Breast epithelium (tissue), 4 donors: ENCODE measurements at regions not wholly inside any gene's neighbourhood (a gene's known extent, or its start where the extent isn't known, plus 50 kb on each side); places are given as distances from the start of the nearest gene placed in this dataset.

ENCODE experiments used
- DNase-seq, 2 donors: peaks; one replicate each; pipeline ENCODE4 v3.0.0-alpha.2; 2019; ENCODE audit warnings: low spot score in 2 of 2
- H3K27ac ChIP-seq, 2 donors: fragments of 200-600 bp; sonication (generic) in 1 of 2; one replicate each; pipeline ENCODE4 v1.5.1; 2016 to 2019; ENCODE audit warnings: mild to moderate bottlenecking in 1 of 2
- H3K27me3 ChIP-seq, 2 donors: fragments of 200-600 bp; sonication (generic) in 1 of 2; one replicate each; pipeline versions ENCODE4 v1.5.1 to v1.6.0; 2017 to 2019; ENCODE audit warnings: control low read depth in 1 of 2, mild to moderate bottlenecking in 1 of 2
- H3K36me3 ChIP-seq: fragments of 200-600 bp; one replicate; pipeline ENCODE4 v1.5.1; 2019
- H3K4me1 ChIP-seq, 2 donors: fragments of 200-600 bp; sonication (generic); one replicate each; pipeline ENCODE4 v1.5.1; 2016 to 2019; ENCODE audit warnings: control low read depth in 1 of 2
- H3K4me3 ChIP-seq, 3 donors: fragments of 200-600 bp; sonication (generic); 1 replicate in 2 of 3; 2 replicates in 1 of 3; pipeline ENCODE4 v1.5.1; 2016 to 2019; ENCODE audit warnings: mild to moderate bottlenecking in 3 of 3, moderate library complexity in 2 of 3
- H3K9me3 ChIP-seq, 2 donors: fragments of 200-600 bp; sonication (generic) in 1 of 2; one replicate each; pipeline ENCODE4 v1.5.1; 2016 to 2019; ENCODE audit warnings: control low read depth in 1 of 2
- POLR2A ChIP-seq: fragments of 450-650 bp; IDR thresholded peaks from one replicate; pipeline ENCODE4 v1.6.1; 2016; ENCODE audit warnings: antibody characterized with exemption, mild to moderate bottlenecking, moderate library complexity
- POLR2AphosphoS5 ChIP-seq, 3 donors: sonication (generic); formaldehyde crosslinking; IDR thresholded peaks; one replicate each; pipeline ENCODE4 v1.6.1; 2017; ENCODE audit warnings: antibody characterized with exemption in 3 of 3
- intact Hi-C: fragments of 100-400 bp; cut with DNase I; formaldehyde crosslinking; loops from one replicate; pipeline ENCODE4 v1.15.1; 2023; ENCODE audit warnings: low total_unique reads
- TF ChIP-seq, protein P1 (sequence below), 3 donors: fragments of 450-650 bp; IDR thresholded peaks; one replicate each; pipeline ENCODE4 v1.5.1; 2016 to 2017; ENCODE audit warnings: antibody characterized with exemption in 3 of 3, mild to moderate bottlenecking in 3 of 3, moderate library complexity in 3 of 3

DNA sequence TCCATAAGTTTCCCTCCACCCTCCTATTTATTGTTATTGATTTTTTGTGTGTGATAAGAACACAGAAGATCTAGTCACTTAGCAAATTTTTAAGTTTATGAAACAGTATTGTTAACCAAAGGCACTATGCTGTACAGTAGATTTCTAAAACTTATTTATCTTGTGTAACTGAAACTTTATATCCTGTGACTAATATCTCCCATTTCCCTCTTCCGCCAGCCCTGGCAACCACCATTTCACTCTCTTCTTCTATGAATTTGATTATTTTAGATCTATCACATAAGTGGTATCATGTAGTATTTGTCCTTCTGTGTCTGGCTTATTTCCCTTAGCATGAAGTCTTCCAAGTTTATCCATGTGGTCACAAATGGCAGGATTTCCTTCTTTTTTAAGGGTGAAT is 144.3 kb upstream of the INHBA start:
- Histone ChIP-seq H3K4me1 (no peaks in the 10 kb centered on the region), H3K9me3 (no peaks in the 10 kb centered on the region)
- no peak for TF ChIP-seq POLR2A

DNA sequence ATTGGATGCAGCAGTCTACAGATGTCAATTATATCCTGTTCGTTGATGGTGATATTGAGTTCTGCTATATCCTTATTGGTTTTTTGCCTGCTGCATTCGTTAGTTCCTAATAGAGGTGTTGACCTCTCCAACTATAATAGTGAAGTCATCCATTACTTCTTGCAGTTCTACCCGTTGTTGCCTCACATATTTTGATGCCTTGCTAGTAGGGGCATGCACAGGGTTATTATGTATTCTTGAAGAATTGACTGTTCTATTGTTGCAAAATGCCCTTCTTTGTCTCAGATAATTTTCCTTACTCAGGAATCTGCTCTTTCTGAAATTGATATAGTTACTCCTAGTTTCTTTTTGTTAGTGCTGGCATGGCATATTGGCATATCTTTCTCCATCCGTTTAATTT is 140.1 kb upstream of the INHBA start:
- Histone ChIP-seq H3K27me3 (no peaks in the 10 kb centered on the region), H3K36me3 (no peaks in the 10 kb centered on the region), H3K9me3 (no peaks in the 10 kb centered on the region), H3K27ac (no peak overlapping the region), H3K4me3 (no peak overlapping the region), H3K4me1 (no peaks in the 10 kb centered on the region)
- DNase-seq, result no peak
- intact Hi-C loops, result no loop called here
- TF ChIP-seq POLR2AphosphoS5 (IDR thresholded peaks at IDR 0.05) (no peak), POLR2A (no peak)
- TF ChIP-seq, protein P1, sequence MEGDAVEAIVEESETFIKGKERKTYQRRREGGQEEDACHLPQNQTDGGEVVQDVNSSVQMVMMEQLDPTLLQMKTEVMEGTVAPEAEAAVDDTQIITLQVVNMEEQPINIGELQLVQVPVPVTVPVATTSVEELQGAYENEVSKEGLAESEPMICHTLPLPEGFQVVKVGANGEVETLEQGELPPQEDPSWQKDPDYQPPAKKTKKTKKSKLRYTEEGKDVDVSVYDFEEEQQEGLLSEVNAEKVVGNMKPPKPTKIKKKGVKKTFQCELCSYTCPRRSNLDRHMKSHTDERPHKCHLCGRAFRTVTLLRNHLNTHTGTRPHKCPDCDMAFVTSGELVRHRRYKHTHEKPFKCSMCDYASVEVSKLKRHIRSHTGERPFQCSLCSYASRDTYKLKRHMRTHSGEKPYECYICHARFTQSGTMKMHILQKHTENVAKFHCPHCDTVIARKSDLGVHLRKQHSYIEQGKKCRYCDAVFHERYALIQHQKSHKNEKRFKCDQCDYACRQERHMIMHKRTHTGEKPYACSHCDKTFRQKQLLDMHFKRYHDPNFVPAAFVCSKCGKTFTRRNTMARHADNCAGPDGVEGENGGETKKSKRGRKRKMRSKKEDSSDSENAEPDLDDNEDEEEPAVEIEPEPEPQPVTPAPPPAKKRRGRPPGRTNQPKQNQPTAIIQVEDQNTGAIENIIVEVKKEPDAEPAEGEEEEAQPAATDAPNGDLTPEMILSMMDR (IDR thresholded peaks at IDR 0.05), result no peak

More for the DNA sequence above, 144.3 kb upstream of the INHBA start:
- no peak overlapping the region for H3K27ac ChIP-seq
- no peak for DNase-seq
- no peaks in the 10 kb centered on the region for H3K36me3 ChIP-seq
- H3K4me3 ChIP-seq, result no peak overlapping the region
- H3K27me3 ChIP-seq, result no peaks in the 10 kb centered on the region
- intact Hi-C loops, result no loop called here

DNA sequence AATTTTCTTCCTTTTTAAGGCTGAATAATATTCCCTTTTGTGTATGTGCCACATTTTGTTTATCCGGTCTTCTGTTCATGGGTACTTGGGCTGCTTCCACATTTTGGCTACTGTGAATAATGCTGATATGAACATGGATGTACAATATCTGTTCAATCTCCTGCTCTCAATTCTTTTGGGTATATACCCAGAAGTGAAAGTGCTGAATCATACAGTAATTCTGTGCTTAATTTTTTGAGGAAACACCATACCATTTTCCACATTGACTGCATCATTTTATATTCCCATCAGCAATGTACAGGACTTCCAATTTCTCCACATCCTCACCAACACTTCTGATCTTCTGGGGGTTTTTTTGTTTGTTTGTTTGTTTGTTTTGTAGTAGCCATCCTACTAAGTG is 135.0 kb upstream of the INHBA start:
- peaks cover 0 to 6% of the 10 kb centered on the region in 2 donors for H3K4me1 ChIP-seq
- TF ChIP-seq POLR2AphosphoS5 (IDR thresholded peaks at IDR 0.05) (no peak), POLR2A (no peak)
- TF ChIP-seq, protein P1 (IDR thresholded peaks at IDR 0.05), result no peak
- no peaks in the 10 kb centered on the region for H3K36me3 ChIP-seq
- no peaks in the 10 kb centered on the region for H3K27me3 ChIP-seq
- H3K4me3 ChIP-seq, result no peak overlapping the region
- no peak for DNase-seq
- no peak overlapping the region for H3K27ac ChIP-seq
- H3K9me3 ChIP-seq, result no peaks in the 10 kb centered on the region
- intact Hi-C loops, result no loop called here

DNA sequence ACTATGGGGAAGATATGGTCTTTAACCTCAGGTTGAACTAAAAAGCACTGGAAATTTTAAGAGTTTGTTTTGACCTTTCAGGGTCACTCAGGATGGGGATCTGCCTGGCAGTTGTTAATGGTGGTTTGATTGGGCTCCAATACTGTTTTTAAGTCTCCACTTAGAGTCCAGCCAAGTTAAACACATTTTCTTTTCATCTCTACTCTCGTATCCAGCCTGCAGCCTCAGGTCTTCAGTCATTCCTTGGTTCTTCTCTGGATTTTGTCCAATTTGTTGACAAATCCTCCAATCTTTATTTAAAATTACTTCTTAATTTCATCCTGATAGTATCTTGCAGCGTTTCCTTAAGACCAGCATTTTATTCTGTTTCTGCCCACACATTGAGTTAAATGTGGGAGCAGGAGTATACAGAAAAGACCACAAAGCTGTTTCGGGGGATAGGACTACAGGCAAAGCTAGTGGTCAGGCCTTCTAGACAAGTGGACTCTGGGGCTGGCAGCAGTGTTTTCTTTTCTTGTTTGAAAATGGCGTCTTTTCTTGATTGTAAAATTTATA is 133.2 kb upstream of the INHBA start:
- intact Hi-C loops, result no loop called here
- Histone ChIP-seq H3K36me3 (no peaks in the 10 kb centered on the region), H3K4me1 (peaks cover 0 to 6% of the 10 kb centered on the region in 2 donors), H3K27me3 (no peaks in the 10 kb centered on the region), H3K9me3 (no peaks in the 10 kb centered on the region), H3K27ac (peak overlapping the region; percentile 22 to 78), H3K4me3 (no peak overlapping the region)
- no peak for DNase-seq
- TF ChIP-seq, protein P1 (IDR thresholded peaks at IDR 0.05), result no peak
- TF ChIP-seq POLR2AphosphoS5 (IDR thresholded peaks at IDR 0.05), result no peak

DNA sequence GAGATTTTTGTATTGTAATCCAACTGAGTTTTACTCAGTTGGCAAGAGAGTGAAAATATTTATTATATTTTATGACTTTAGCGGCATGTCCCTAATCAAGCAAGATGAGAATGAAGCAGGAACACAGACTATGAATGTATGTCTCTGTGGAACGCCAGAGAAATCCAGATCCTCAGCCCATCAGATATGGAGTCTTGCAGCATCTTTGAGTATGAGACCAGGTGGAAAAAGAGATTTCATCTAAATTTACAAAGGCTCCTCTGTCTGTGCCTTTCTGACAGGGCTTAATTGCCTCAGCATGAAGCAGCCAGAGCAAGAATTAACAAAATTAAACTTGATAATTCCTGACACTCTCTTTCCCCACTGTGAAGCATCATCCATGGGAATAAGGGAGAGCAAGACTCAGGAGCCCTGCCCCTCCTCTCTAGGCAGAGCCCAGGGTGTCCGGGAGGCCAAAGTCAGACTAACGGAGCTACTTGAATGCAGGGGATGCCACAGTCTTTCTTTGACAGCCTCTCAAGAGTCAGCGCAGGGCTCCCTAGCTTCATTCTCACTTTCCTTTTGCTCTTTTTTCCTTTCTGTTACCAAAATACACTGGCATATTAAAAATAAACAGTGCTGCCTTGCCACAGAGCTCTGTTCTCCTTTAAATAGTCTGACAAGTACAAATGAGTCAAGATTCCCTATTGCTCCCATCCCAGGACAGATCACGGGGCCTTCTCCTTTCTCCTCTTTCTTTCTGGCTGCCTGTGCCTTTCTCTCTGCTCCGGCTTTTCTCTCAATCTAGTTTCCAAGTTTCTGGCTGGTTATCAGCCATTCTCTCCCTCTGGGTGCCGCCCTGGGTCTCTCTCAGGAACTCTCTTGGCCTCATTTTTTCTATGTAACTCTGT is 132.2 kb upstream of the INHBA start:
- DNase-seq, result no peak
- H3K27ac ChIP-seq, result peak overlapping the region; percentile 51 to 78
- peak overlapping the region in 1 of 3 donors; percentile 28 for H3K4me3 ChIP-seq
- TF ChIP-seq POLR2AphosphoS5 (IDR thresholded peaks at IDR 0.05) (no peak), POLR2A (no peak)
- TF ChIP-seq, protein P1 (IDR thresholded peaks at IDR 0.05), result no peak
- H3K9me3 ChIP-seq, result no peaks in the 10 kb centered on the region
- H3K36me3 ChIP-seq, result no peaks in the 10 kb centered on the region
- intact Hi-C loops, result no loop called here
- H3K27me3 ChIP-seq, result no peaks in the 10 kb centered on the region
- peaks cover 0 to 6% of the 10 kb centered on the region in 2 donors for H3K4me1 ChIP-seq
